Left colon (tissue), 2 donors: ENCODE measurements at regions not wholly inside any gene's neighbourhood (a gene's known extent, or its start where the extent isn't known, plus 50 kb on each side); places are given as distances from the start of the nearest gene placed in this dataset.

ENCODE experiments used
- ATAC-seq: fragments of 200-7000 bp; cut with Tn5 transposase; one replicate; pipeline ENCODE4 v1.9.1; 2020; ENCODE audit warnings: mild to moderate bottlenecking, moderate library complexity
- DNase-seq, 2 donors: peaks; one replicate each; pipeline ENCODE4 v3.0.0-alpha.2; 2020
- intact Hi-C, 2 donors: fragments of 100-400 bp; cut with DNase I in 1 of 2; cut with micrococcal nuclease in 1 of 2; formaldehyde crosslinking; loops; one replicate each; pipeline versions ENCODE4 v1.11.2 to v1.14.0; 2022; cut with DNase I, micrococcal nuclease
- donor health status: DM: no; HTN: no; CAD: no.
- donor health status: DM: yes; HTN: yes; CAD: no.

GRCh38 chr10:128546651-128547165 is 420.5 kb upstream of the MKI67 start:
- ATAC-seq (no peak), DNase-seq (no peak)
- intact Hi-C loops, result no loop called here

- DNase-seq, result no peak
- no peak for ATAC-seq
- intact Hi-C loops, result no loop called here
Observed at GRCh38 chr10:128549101-128549608, 422.9 kb upstream of the MKI67 start.

- DNase-seq, result no peak
- ATAC-seq, result no peak
- intact Hi-C loops, result no loop called here
Observed at GRCh38 chr10:128550045-128550444, 423.8 kb upstream of the MKI67 start.

GRCh38 chr10:128551475-128551874 is 425.3 kb upstream of the MKI67 start:
- no peak for DNase-seq
- intact Hi-C loops, result no loop called here
- ATAC-seq, result no peak

GRCh38 chr10:128553755-128554154 is 427.5 kb upstream of the MKI67 start:
- DNase-seq (no peak), ATAC-seq (peak; percentile 62)
- intact Hi-C loops, result no loop called here

GRCh38 chr10:128556182-128557110 is 430.2 kb upstream of the MKI67 start:
- DNase-seq, result no peak
- no peak for ATAC-seq
- intact Hi-C loops, result no loop called here

- no peak for DNase-seq
Observed at GRCh38 chr10:128557149-128557710, 431.0 kb upstream of the MKI67 start.

GRCh38 chr10:128560406-128560805 is 434.2 kb upstream of the MKI67 start:
- DNase-seq (no peak), ATAC-seq (no peak)
- intact Hi-C loops, result no loop called here

More at GRCh38 chr10:128557149-128557710, 431.0 kb upstream of the MKI67 start:
- no peak for ATAC-seq
- intact Hi-C loops, result no loop called here

GRCh38 chr10:128560993-128561392 is 434.8 kb upstream of the MKI67 start:
- intact Hi-C loops, result no loop called here
- ATAC-seq (no peak), DNase-seq (no peak)

- DNase-seq (no peak), ATAC-seq (no peak)
- intact Hi-C loops, result no loop called here
Observed at GRCh38 chr10:128563387-128563786, 437.2 kb upstream of the MKI67 start.

GRCh38 chr10:128563904-128564303 is 437.7 kb upstream of the MKI67 start:
- no peak for DNase-seq
- intact Hi-C loops, result no loop called here

GRCh38 chr10:128566361-128566968 is 440.2 kb upstream of the MKI67 start:
- DNase-seq, result no peak
- ATAC-seq, result no peak
- intact Hi-C loops, result no loop called here

More at GRCh38 chr10:128563904-128564303, 437.7 kb upstream of the MKI67 start:
- ATAC-seq, result no peak

GRCh38 chr10:128567551-128567950 is 441.3 kb upstream of the MKI67 start:
- ATAC-seq (no peak), DNase-seq (no peak)
- intact Hi-C loops, result no loop called here

GRCh38 chr10:128568041-128568440 is 441.8 kb upstream of the MKI67 start:
- ATAC-seq, result no peak
- intact Hi-C loops, result no loop called here
- no peak for DNase-seq

GRCh38 chr10:128568491-128568890 is 442.3 kb upstream of the MKI67 start:
- no peak for ATAC-seq
- intact Hi-C loops, result no loop called here
- DNase-seq, result no peak

- no peak for DNase-seq
- ATAC-seq, result no peak
Observed at GRCh38 chr10:128568990-128569945, 443.0 kb upstream of the MKI67 start.

GRCh38 chr10:128570319-128570995 is 444.2 kb upstream of the MKI67 start:
- intact Hi-C loops, result no loop called here
- no peak for DNase-seq
- ATAC-seq, result no peak

More at GRCh38 chr10:128568990-128569945, 443.0 kb upstream of the MKI67 start:
- intact Hi-C loops, result no loop called here

- intact Hi-C loops, result no loop called here
- DNase-seq (no peak), ATAC-seq (no peak)
Observed at GRCh38 chr10:128571071-128571470, 444.8 kb upstream of the MKI67 start.
